Loucy (cell line): ENCODE measurements at regions not wholly inside any gene's neighbourhood (a gene's known extent, or its start where the extent isn't known, plus 50 kb on each side); places are given as distances from the start of the nearest gene placed in this dataset.

Experiments
- CTCF ChIP-seq: fragments of 200-600 bp; sonication (generic); conservative IDR thresholded peaks from 2 replicates; pipeline ENCODE4 v1.5.1; 2014; ENCODE audit warnings: mild to moderate bottlenecking, antibody characterized with exemption, low read length
- EZH2phosphoT487 ChIP-seq: fragments of 200-600 bp; IDR thresholded peaks from 2 replicates; pipeline ENCODE4 v1.6.1; 2018; ENCODE audit warnings: antibody characterized with exemption, mild to moderate bottlenecking, moderate library complexity, borderline replicate concordance

GRCh38 chr15:70351391-70351790 lies 253.7 kb upstream of the TLE3 start:
- TF ChIP-seq CTCF (no peak), EZH2phosphoT487 (no peak)
